Lower leg skin (tissue), 4 donors: ENCODE measurements at regions not wholly inside any gene's neighbourhood (a gene's known extent, or its start where the extent isn't known, plus 50 kb on each side); places are given as distances from the start of the nearest gene placed in this dataset.

ENCODE experiments used
- DNase-seq, 2 donors: peaks; one replicate each; pipeline ENCODE4 v3.0.0-alpha.2; 2019; ENCODE audit warnings: low spot score in 2 of 2
- H3K4me3 ChIP-seq: fragments of 200-600 bp; sonication (generic); 2 replicates; pipeline ENCODE4 v1.5.1; 2017; ENCODE audit warnings: mild to moderate bottlenecking, low read depth; ENCODE audit not compliant: poor library complexity, severe bottlenecking
- CTCF ChIP-seq, 3 donors: fragments of 450-650 bp; IDR thresholded peaks; one replicate each; pipeline ENCODE4 v1.5.1; 2016; ENCODE audit warnings: antibody characterized with exemption in 3 of 3, mild to moderate bottlenecking in 3 of 3, moderate library complexity in 2 of 3
- POLR2A ChIP-seq, 2 donors: fragments of 450-650 bp; IDR thresholded peaks; one replicate each; pipeline ENCODE4 v1.6.1; 2016 to 2017; ENCODE audit warnings: antibody characterized with exemption in 2 of 2, mild to moderate bottlenecking in 1 of 2, moderate library complexity in 1 of 2
- WGBS, 2 donors: methylation state at CpG; one replicate each; pipeline ENCODE4 v1.1.5; 2018; 5-methylcytosine and 5-hydroxymethylcytosine counted together
- intact Hi-C: fragments of 100-400 bp; cut with DNase I; formaldehyde crosslinking; loops from one replicate; pipeline ENCODE4 v1.15.0; 2023; ENCODE audit warnings: low total_unique reads

GRCh38 chrX:109939498-109939897 lies 63.4 kb upstream of the TMEM164 start:
- 75 to 100% methylated on average over 2 of the region's 2 CpGs for WGBS, 2 donors
- intact Hi-C loops, result no loop called here
- H3K4me3 ChIP-seq, result no peak overlapping the region
- no peak for DNase-seq
- no peak for TF ChIP-seq CTCF (IDR thresholded peaks at IDR 0.05)
- no peak for TF ChIP-seq POLR2A (IDR thresholded peaks at IDR 0.05)

- no peak overlapping the region for H3K4me3 ChIP-seq
- 85 to 94% methylated on average over 2 of the region's 2 CpGs for WGBS, 2 donors
- TF ChIP-seq POLR2A (IDR thresholded peaks at IDR 0.05), result no peak
- no peak for TF ChIP-seq CTCF (IDR thresholded peaks at IDR 0.05)
- DNase-seq, result no peak
- intact Hi-C loops, result no loop called here
Observed at GRCh38 chrX:109940411-109940810, 62.5 kb upstream of the TMEM164 start.

- 71 to 72% methylated on average over 2 of the region's 2 CpGs for WGBS, 2 donors
- no peak for DNase-seq
- TF ChIP-seq POLR2A (IDR thresholded peaks at IDR 0.05), result no peak
- no peak for TF ChIP-seq CTCF (IDR thresholded peaks at IDR 0.05)
- intact Hi-C loops, result no loop called here
- no peak overlapping the region for H3K4me3 ChIP-seq
Observed at GRCh38 chrX:109943092-109943739, 59.7 kb upstream of the TMEM164 start.

- 62 to 78% methylated on average over 1 of the region's 1 CpG for WGBS, 2 donors
- TF ChIP-seq CTCF (IDR thresholded peaks at IDR 0.05) (no peak), POLR2A (IDR thresholded peaks at IDR 0.05) (no peak)
- intact Hi-C loops, result no loop called here
- no peak overlapping the region for H3K4me3 ChIP-seq
- DNase-seq, result no peak
Observed at GRCh38 chrX:109943740-109944092, 59.2 kb upstream of the TMEM164 start.

DNA sequence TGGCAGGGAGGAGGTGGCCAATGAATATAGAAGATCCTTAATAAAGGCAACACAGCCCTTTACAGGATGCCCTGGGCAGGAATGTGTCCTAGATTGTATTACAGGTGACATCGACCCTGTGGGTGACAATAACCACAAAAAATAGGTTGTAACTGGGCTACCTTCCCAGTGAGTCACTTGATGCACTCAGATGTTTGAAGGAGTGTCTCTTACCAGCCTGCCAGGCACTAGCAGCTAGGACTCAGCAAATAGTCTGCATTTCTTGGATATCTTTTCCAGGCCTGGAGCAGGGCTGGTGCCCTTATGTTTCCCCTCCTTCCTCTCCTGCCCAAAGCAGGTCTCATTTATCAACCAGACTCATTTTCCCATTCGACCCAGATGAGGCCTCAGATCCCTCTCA lies 50.9 kb upstream of the TMEM164 start:
- WGBS, 2 donors, result 30 to 41% methylated on average over 2 of the region's 2 CpGs
- intact Hi-C loops, result no loop called here
- TF ChIP-seq CTCF (IDR thresholded peaks at IDR 0.05), result no peak
- TF ChIP-seq POLR2A (IDR thresholded peaks at IDR 0.05), result no peak
- no peak overlapping the region for H3K4me3 ChIP-seq
- no peak for DNase-seq
